HG03571 (cell line): ENCODE measurements at regions not wholly inside any gene's neighbourhood (a gene's known extent, or its start where the extent isn't known, plus 50 kb on each side); places are given as distances from the start of the nearest gene placed in this dataset.
"Not testable (repeated sequence)": the region's sequence is repeated elsewhere in the genome, so short reads cannot be mapped to it uniquely, and the experiment has no call there.

Experiments
- ATAC-seq: cut with Tn5 transposase; IDR thresholded peaks from one replicate; pipeline ENCODE4 v1.9.1; 2021; ENCODE audit not compliant: unreplicated experiment

DNA sequence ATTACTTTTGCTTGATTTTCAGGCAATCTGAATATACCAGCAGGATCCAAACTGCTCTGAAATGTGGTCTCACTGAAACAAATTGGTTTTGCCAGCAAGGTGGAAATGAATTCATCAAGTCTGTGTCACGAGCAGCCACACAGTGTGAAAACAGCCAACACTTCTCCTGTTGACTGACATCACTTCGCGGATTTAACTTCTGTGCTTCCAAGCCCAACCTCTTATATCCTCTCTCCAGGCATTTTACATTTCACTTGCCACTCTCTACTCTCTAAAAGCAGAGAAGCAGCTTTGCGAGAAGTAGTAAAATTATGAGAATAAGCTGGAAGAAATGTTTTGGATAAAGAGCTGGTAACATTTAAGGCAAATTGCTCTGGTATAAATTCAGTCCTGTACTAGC lies 106.1 kb upstream of the FRG1 start:
- ATAC-seq: no peak

DNA sequence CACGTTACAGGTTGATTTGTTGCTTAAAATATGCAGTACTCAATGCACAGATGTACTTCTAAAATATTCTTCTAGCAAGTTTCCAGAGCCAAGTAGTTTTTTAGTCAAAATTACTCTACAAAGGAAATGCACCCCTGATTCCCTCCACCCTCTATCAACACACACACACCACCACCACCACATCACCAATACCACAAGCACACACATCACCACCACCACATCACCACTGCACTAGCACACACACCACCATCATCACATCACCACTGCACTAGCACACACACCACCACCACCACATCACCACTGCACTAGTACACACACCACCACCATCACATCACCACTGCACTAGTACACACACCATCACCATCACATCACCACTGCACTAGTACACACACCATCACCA lies 105.2 kb upstream of the FRG1 start:
- ATAC-seq: no peak

DNA sequence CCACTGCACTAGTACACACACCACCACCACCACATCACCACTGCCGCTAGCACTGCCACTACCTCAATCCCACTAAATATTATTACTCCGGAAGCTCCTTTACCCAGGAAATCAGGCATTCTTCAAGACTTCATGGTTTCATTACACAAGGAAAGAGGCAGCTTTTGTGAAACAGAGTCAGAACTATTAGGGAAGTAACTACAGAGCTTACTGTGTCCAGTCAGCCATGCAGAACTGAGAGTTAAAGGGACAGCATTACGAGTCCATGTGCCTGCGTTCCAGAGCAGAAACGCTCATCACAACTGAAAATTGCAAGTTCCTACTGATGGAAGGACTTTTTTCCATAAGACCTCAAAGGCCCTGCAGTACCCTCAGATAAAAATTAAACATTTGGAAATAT lies 103.2 kb upstream of the FRG1 start:
- no peak for ATAC-seq

GRCh38 chr4:189838821-189839497 lies 101.7 kb upstream of the FRG1 start:
- ATAC-seq: no peak

DNA sequence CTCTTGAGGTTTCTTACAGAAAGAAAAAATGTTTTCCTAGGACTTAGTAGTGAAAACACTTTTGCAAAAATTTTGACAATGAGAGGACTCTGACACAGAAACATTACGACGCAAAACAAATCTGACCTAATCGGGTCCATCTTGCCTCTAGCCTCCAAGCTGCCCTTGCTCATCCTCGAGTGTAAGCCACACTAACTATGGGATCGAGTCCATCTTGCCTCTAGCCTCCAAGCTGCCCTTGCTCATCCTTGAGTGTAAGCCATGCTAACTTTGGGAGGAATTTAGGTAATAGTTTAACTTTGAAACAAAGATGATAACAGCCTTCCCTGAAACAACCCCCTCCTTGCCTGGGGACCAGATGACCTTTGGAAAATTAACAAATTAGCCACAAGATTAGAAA lies 100.3 kb upstream of the FRG1 start:
- ATAC-seq: no peak

DNA sequence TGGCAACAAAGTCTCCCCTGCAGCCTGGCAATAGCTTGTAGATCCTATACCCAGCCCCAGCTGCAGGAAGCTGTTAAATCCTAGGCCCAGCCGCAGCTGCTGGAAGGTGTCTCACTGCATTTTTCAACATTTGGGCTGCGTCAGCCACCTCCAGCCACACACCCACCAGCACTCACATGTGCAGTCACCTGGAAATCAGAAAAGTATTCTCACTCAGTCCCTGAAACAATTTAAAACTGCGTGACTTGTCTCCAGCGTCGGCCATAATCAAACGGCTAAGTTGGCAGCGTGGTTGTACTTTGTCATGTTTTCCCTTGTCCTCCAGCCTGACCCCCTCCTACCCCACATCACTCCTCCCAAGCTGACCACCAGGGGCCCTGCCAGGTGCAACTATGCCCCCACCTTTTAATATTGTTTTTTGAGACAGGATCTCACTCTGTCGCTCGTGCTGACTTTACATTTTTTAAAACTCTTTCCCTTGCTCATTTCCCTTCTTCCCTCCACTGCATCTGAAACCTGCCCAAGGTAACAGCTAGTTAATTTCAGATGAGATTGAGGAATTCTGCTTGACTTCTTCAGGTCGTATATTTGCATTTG lies 97.2 kb upstream of the FRG1 start:
- no peak for ATAC-seq

GRCh38 chr4:189845145-189845846 lies 95.4 kb upstream of the FRG1 start:
- no peak for ATAC-seq

DNA sequence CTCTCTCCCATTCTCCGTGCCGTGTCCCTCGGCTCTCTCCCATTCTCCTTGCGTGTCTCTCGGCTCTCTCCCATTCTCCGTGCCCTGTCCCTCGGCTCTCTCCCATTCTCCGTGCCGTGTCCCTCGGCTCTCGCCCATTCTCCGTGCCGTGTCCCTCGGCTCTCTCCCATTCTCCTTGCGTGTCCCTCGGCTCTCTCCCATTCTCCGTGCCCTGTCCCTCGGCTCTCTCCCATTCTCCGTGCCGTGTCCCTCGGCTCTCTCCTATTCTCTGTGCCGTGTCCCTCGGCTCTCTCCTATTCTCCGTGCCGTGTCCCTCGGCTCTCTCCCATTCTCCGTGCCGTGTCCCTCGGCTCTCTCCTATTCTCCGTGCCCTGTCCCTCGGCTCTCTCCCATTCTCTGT lies 94.6 kb upstream of the FRG1 start:
- not testable (repeated sequence) for ATAC-seq

DNA sequence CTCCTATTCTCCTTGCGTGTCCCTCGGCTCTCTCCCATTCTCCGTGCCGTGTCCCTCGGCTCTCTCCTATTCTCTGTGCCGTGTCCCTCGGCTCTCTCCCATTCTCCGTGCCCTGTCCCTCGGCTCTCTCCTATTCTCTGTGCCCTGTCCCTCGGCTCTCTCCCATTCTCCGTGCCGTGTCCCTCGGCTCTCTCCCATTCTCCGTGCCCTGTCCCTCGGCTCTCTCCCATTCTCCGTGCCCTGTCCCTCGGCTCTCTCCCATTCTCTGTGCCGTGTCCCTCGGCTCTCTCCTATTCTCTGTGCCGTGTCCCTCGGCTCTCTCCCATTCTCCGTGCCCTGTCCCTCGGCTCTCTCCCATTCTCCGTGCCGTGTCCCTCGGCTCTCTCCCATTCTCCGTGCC lies 94.1 kb upstream of the FRG1 start:
- ATAC-seq: not testable (repeated sequence)

DNA sequence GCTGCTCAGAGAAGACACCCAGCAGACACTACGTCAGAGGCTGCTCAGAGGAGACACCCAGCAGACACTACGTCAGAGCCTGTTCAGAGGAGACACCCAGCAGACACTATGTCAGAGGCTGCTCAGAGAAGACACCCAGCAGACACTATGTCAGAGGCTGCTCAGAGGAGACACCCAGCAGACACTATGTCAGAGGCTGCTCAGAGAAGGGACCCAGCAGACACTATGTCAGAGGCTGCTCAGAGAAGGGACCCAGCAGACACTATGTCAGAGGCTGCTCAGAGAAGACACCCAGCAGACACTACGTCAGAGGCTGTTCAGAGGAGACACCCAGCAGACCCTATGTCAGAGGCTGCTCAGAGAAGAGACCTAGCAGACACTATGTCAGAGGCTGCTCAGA lies 92.0 kb upstream of the FRG1 start:
- ATAC-seq: not testable (repeated sequence)

- ATAC-seq: peak; percentile 80
Measured at GRCh38 chr4:189850239-189850856, 90.3 kb upstream of the FRG1 start.

DNA sequence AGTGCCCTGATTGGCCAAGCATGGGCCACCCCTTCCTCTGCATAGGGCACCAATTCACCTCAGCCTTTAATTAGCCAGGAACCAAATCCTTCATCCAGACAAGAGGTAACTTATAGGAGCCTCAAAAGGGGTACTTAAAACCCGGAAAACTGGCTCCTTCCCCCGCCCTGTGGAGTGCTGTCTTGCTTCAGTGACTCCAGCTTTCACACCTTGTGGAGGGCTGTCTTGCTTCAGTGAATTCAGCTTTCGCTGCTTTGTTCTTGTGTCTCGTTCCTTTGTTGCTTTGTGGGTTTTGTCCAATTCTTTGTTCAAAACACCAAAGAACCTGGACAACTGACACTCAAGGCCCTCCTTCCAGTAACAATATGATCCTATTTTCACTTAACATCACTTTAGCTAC lies 82.2 kb upstream of the FRG1 start:
- no peak for ATAC-seq

- ATAC-seq: no peak
Measured at GRCh38 chr4:189861101-189861500, 79.6 kb upstream of the FRG1 start.

- no peak for ATAC-seq
Measured at GRCh38 chr4:189869236-189869635, 71.4 kb upstream of the FRG1 start.

DNA sequence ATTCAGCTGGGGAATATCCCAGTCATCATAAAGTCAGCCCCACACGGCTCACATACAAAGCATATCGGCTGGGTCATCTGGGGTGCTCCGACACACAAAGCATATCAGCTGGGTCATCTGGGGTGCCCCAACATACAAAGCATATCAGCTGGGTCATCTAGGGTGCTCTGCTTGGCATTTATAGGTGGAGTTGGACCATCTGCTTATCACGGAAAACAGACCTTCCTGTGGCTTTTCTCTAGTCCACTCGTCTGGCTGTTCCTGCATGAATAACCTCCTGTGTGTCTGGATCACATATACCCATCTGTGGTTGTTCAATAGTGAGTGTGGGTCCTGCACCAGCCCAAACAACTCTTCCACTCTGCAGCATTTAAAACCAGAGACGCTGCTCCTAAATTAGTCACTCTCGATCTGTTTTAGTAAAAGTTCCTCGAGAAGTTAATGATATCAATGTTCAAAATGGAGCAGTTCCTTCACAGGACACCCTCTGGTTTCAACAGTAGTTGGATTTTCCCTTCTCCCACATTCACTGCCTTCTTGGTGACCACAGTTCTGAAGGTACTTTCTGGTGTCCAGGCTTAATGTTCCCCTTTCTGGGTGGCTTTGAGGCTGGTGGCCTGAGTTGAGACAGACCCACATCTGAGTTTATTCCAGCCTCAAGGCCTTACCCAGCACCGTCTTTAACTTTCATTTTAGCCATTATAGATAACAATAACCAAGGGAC lies 70.0 kb upstream of the FRG1 start:
- ATAC-seq: no peak

- no peak for ATAC-seq
Measured at GRCh38 chr4:189874591-189874990, 66.1 kb upstream of the FRG1 start.

- not testable (repeated sequence) for ATAC-seq
Measured at GRCh38 chr4:189881190-189881589, 59.5 kb upstream of the FRG1 start.

DNA sequence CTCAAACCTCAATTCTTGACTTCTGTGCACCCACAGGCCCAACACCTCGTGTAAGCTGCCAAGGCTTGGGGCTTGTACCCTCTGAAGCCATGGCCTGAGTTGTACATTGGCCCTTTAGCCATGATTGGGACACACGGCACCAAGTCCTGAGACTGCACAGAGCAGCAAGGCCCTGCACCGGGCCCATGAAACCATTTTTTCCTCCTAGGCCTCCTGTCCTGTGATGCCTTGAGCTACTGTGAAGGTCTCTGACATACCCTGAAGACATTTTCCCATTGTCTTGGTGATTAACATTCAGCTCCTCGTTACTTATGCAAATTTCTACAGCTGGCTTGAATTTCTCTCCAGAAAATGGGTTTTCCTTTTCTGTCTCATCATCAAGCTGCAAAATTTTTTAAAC lies 52.3 kb upstream of the FRG1 start:
- not testable (repeated sequence) for ATAC-seq
